GM18517 (cell line): ENCODE measurements at regions not wholly inside any gene's neighbourhood (a gene's known extent, or its start where the extent isn't known, plus 50 kb on each side); places are given as distances from the start of the nearest gene placed in this dataset.
"Not testable (repeated sequence)": the region's sequence is repeated elsewhere in the genome, so short reads cannot be mapped to it uniquely, and the experiment has no call there.

ENCODE experiments used
- ATAC-seq: cut with Tn5 transposase; IDR thresholded peaks from one replicate; pipeline ENCODE4 v1.9.1; 2021; ENCODE audit warnings: mild to moderate bottlenecking, moderate library complexity; ENCODE audit not compliant: unreplicated experiment

DNA sequence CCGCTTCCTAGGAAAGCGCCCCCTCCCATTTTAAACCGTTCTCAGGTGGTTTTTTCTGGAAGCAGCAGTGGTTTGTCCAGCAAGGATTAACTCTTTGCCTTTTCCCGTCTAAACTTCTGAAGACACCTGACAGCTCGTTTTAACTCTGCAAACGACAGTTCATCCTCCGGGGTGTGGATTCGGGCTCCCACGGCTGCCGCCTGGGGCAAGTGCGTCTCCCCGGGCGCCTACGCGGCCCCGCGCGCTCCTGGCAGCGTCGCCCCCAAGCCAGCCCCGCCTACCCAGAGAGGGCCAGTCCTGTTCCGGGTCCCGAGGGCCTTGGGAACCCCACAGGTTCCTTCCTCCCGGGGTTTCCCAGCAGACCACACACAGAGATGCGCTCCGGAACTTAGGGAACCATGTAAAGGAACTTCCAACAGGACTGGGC, 54.4 kb downstream of the PRR18 start:
- no peak for ATAC-seq

DNA sequence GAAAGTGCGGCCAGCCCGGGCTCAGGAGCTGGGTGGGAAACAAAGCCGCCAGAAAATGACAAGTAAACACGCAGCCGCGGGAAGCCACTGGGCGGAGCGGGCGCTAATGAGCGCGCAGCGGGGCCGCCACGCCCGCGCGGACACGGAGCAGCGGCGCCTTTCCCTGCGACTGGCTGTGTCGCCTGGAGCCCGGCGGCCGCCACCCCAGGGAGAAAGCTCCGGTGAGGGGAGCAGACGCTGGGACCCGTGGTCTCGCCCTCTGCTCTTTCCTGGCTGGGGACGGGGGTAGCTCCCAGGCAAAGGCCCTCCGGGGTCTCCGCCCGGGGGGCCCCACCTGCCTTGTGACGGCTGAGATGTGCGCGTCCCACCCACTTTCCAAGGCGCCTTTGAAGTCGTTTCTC, 54.9 kb downstream of the PRR18 start:
- no peak for ATAC-seq

DNA sequence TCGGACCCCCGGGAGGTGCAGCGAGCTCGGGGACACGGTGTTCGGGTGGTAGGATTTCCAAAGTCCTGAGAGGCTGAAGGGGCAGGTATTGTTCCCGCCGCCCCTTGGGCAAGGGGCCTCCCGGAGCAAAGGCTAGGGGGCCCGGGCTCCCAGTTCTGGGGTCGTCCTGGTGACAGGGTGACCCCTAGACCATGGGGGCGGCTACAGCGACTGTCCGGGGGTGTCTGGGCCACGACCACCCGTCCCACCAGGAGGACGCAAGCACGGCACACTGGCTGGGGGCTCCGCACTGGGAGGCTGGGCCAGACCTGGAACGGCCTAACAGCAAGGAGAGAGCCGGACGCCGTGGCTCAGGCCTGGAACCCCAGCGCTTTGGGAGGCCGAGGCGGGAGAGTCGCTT, 55.6 kb downstream of the PRR18 start:
- no peak for ATAC-seq

DNA sequence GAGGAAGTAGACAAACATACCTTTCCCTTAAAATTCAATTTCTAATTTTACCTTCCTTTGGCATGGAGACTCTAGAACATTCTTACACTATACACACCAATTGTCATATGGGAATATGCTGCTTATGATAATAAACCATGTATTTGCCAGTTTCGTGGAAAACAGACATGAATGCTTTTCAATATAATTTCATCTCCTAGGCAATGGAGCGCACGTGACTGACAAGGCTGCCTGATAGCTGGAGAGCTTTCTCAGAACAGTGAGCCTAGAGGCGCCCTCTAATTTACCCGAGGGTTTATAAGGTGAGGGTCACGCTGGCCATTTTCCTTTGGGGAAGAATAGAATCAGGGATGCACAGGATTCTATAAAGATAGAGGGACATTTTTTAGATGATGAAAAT, 56.5 kb downstream of the PRR18 start:
- ATAC-seq, result no peak

DNA sequence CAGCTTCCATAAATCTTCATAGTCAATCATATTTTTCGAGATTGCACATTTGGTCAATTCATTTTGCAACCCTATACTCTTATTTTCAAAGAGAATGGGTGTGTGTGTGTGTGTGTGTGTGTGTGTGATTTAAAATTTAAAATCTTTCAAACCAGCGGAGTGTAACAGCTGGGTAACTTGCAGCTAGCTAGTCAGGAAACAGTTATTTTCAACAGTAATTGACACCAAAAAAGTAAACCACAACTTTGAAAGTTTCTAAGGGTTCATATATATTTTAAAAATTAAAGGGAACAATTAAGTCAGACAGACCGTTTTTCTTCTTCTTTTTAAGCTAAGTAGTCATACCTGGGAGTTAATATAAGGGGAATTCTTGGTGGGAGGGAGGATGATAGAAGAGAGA, 57.0 kb downstream of the PRR18 start:
- no peak for ATAC-seq

DNA sequence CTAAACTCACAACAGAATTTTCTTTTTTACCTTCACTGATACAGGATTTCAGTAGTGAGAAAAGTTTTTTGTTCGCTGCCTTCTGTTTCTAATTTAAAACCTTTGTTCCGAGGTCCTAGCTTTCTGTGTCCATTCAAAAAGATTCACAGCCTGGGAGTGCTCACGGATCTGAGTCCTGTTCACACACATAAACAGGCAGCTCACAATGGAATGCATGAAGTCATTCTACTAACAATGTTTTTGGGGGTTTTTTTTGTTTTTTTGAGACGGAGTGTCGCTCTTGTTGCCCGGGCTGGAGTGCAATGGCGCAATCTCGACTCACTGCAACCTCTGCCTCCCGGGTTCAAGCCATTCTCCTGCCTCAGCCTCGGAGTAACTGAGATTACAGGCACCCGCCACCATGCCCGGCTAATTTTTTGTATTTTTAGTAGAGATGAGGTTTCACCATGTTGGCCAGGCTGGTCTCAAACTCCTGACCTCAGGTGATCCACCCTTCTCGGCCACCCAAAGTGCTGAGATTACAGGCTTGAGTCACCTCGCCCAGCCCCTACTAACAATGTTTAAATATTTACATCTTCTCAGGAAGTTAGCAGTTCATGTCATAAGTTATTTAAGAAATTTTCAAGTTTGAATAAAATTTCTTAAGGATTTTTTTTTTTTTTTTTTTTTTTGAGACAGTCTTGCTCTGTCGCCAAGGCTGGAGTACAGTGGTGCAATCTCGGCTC, 59.0 kb downstream of the PRR18 start:
- ATAC-seq, result not testable (repeated sequence)

DNA sequence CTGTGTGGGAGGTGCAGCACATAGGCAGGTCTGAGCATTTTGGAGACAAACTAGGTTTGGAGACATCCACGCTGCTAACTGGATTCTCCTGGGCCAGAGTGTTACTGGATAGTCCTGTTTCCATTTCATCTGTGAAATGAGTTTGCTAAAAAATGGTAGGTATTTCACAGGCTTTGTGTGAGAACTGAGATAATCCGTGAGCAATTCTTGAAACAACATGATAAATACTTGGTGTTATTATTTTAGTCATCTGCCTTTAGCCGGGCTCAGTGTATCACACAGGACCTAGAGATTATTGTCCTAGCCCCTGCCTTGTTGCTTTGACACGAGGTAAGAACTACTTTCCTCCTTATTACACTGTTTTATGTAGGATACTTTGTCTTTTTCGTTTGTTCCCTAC, 63.0 kb downstream of the PRR18 start:
- ATAC-seq, result no peak

DNA sequence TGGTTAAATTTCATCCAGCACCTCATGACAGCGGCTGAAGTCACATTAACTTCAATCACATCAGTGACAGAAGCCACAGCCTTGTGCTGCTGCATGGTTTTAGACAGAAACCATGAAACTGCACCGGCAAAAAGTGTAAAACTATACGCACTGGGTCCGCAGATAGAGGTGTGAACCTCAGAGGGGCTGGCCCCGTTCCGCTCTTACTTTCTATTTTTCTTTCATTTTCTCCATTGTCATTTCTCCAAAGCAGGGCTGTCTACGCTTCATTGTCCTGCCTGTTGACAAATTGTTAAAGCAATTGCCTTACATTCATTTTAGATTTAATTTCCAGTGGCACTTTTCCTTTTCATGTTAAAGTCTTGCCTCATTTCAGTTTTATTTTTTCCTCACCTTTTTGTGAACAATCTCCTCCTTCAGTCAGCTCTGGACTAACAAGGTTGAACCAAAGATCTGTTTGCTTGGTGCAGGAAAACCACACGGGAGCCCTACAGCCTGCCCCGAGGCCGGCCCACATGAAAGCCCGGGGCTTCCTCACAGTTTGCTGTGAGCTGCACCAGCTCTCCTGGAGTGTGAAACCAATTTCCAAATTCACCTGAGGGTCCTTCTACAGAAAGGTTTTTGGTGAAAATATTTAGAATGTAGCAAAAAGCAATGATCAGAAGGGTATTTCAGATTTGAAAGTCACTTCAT, 63.7 kb downstream of the PRR18 start:
- peak; percentile 97 for ATAC-seq

DNA sequence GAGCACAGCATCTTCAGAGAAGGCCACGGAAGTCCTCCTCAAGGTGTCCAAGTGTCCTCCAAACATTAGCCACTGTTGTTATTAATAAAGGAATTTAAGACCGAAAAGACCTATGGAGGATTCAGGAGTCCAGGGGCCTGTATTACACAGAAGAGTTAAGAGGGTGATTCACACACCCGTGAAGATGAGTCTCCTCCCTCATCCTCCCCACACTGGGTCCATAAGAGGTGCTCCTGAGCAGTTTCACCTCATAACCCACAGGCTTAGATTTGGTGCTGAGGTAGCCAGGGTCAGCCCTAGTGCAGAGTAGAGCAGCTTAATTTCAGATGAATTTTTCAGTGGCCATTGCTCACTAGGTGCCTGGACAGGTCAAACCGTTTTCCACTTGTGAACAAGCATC, 65.3 kb downstream of the PRR18 start:
- no peak for ATAC-seq

DNA sequence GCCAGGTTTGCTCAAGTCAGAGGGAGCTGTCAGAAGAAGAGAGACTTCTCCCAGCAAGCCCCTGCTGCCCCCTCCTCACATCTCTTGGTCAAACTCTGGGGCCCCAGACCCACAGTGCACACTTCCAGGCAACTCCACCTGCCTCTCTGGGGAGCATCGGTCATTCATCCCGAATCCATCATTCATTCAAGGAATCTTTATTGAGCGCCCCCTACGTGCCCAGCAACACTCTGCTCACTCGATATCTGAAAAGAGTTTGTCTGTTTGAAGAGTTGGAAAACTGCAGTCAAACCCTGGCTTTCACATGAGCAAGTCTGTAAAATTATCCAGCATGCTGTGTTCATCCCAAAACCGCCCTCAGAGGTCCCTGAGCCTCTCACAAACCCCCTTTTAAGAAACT, 66.2 kb downstream of the PRR18 start:
- ATAC-seq, result no peak

DNA sequence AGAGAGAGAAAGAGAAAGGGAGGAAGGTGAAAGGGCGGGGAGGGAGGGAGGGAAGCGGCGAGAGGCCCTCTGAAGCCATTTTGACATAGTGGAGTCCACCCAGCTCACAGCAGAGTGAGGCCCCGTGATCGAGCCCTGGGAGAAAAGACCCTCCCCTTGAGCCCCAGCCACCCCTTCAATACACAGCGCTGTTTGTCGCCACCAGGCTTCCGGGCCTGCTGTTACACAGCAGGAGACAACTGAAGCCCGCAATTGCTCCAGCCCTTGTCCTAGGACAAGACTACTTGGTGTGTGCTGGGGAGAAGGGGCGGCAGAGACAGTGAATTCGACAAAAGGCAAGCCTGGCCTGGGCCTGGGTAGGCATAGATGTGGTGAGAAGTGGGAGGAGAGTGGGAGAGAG, 67.3 kb downstream of the PRR18 start:
- ATAC-seq, result no peak

DNA sequence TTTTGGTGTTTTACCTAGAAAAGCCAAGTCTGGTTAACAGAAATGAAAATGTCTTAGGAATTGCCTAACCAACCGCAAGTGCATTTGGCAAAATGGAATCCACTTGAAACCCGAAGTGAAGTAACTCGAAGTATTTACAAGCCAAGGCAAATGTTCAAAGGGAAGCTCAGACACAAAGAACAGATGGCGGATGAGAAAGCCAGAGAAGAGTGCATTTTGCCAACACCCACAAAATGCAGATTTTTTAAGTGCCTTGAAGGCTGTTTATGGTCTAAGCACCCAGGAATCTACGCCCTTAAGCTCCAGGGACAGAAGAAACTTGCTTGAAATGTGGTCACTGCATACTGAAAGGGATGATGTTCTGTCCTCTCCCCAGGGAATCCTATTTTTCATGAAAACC, 70.0 kb upstream of the TBXT start:
- no peak for ATAC-seq

DNA sequence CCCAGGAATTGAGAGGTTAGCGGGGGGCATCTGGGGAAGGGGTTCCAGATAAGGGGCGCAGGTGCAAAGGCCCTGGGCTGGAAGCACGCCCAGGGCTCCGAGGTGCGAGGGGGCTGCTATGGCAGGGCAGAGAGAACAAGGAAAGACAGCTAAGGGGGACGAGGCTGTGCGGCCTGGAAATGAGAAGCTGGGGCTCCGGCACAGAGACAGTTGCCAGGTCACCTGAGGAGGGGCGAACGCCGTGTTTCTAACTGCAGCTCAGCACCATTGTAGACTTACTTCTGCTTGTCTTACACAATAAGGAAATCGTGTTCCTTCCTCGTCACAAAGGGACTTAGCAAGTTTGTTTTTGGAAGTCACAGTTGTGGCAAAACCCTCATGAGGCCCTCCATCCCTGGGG, 68.9 kb upstream of the TBXT start:
- no peak for ATAC-seq

DNA sequence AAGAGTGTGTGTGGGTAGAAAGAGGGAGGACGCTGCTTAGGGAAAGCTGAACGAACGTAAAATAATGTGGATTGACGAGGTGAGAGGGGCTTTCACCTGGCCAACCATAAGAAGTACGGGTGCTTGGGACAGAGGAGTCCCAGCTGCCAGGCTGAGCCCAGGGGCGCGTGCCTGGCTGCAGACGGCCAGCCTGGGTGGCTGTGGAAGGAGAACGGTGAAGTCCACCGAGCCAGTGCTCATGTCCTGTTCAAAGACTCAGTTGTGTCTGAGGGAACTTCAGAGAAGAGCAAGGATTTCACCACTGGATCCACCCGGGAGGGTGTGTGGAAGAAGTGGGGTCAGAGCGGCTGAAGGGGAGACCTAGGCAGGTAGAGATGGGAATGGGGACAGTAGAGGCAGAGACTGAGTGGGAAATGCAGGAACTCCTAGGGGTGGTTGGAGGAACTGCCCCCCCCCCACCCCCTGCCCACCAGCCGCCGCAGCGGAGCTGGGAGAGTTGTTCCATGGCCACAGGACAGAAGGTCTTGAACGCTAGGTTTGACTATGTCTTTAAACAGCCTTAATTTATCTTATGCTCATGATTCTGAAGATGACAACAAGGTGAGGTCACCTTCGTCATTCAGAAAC, 68.1 kb upstream of the TBXT start:
- no peak for ATAC-seq

DNA sequence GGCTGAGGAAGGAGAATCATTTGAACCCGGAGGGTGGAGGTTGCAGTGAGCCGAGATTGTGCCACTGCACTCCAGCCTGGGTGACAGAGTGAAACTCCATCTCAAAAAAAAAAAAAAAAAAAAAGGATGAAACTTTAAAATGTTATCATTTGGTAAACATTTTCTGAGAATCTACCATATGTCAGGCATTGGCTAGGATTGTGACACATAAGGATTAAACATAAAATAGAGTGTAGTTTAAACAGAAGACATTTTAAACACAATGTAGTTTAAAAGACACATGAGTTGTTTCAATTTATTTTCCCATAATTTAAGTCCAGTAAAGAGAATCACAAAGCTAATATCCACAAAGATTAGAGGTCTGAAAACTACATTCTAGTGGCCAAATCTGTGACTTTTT, 63.5 kb upstream of the TBXT start:
- ATAC-seq, result not testable (repeated sequence)

DNA sequence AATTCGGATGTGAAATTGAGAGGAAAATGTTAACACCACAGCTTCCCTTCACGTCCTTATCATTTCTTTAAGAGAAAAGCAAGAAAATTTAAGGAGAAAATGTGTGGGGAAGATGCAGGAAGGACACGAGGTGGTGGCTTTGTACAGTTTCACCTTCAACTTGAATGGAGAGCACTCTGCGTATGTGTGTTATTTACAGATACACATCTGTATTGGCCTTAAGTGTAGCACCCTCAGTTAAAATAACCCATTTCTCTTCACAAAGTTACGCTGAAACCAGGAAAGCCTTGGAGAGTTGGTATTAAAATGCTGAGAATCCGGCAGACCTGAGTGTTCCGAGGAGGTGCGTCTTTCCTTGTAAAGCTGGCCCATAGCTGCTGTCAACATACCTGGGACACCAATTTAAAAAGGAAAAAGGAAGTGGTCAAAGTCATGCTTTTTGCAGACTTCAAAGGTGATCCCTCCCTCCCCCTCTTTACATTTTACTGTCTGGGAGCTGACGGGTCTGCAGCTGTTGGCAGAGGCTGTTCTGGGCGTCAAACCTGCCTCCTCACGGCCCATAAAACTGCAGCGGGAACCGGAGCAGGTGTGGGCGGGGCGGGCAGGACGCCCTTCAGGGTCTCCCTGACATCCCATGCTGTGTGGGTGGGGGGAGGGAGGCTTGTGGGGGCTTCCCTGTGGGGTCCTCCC, 61.3 kb upstream of the TBXT start:
- ATAC-seq, result no peak

DNA sequence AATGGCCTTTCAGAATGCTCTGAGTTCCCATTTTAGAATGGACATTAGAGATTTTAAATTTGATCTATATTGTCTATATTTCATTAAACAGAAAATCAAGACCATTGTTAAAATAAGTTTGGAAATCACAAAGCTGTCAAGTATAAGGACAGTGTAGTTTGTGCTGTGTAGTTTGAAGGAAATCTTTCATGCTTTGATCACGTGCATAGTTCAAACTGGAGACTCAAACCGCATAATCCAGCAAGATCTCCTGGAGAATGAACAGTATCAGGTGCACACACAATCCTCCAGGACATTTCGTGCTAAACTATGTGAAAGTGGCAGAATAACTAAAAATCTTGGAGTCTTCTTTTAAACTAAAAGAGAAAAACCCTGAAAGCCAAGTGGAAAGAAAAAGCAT, 60.8 kb upstream of the TBXT start:
- ATAC-seq, result no peak

DNA sequence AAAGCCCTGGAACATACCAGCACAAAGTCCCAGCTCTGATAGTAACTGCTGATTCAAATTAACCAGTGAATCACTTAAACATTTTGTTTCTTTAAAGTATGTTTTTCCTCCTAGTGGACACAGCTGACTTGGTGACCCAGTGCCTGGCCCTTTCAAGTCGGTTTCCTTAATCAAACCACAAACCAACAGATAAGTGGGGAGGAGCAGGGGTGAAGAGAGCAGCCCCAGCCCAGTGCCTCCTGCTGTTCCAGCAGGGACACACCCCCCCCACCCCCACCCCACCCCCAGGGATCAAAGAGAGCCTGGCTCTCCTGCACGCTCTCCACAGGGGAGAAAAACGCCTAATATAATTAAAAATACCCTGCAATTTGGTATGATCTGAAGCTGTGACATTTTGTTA, 55.4 kb upstream of the TBXT start:
- no peak for ATAC-seq

DNA sequence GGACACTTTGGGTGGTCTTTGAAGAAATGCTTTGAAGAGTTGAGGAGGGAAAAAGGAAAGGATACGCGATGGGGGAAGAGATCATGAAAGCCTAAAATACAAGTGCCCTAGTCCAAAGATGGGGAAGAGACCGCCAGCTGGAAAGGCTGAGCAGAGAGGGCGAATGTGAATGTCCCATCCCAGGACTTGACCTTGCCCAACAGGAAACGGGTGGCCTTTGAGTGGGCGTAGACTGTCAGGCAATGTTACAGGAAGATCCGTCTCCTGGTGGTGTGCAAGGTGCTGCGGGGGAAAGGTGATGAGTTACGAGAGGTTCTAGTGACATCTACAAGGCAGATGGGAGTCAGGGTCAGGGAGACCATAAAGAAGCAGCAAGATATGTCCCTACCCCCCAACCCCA, 55.0 kb upstream of the TBXT start:
- ATAC-seq, result no peak

DNA sequence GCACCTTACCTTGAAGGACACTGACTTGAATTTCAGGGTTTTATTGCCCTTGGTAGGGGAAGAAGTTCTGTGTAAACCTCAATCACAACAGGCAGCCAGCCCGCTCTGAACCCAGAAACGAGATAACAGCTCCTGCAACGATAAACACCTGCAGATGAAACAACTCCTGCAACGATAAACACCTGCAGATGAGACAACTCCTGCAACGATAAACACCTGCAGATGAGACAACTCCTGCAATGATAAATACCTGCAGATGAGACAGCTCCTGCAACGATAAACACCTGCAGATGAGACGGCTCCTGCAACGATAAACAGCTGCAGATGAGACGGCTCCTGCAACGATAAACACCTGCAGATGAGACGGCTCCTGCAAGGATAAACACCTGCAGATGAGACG, 54.0 kb upstream of the TBXT start:
- ATAC-seq, result no peak

DNA sequence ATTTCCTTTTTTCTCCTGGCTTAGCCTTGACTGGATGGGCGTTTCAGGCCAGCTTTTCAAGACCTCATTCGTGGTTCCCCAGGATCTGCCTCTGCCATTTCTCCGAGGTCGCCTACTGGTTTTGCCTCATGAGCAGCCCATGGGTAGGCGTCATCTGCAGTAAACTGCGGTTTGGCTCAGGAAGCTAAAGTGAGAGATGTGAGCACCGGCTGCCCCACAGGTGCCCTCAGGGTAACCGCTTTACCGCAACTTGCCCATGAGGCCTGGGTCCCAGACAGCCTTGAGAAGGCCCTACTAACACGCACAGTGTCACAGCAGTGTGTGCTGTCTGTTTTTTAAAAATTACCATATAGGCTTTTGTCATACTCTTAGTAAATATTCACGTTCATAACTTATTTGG, 53.4 kb upstream of the TBXT start:
- no peak for ATAC-seq
